Osteoblast (primary cell): ENCODE measurements at regions not wholly inside any gene's neighbourhood (a gene's known extent, or its start where the extent isn't known, plus 50 kb on each side); places are given as distances from the start of the nearest gene placed in this dataset.

Experiments
- DNase-seq: peaks from one replicate; pipeline ENCODE4 v3.0.0; 2011; ENCODE audit warnings: low spot score, mixed read lengths; ENCODE audit not compliant: insufficient read length; ENCODE audit errors: missing footprints
- H2AFZ ChIP-seq: 2 replicates; pipeline ENCODE4 v1.6.0; 2011; ENCODE audit warnings: mild to moderate bottlenecking, low read length
- H3K27ac ChIP-seq: 2 replicates; pipeline ENCODE4 v1.5.1; 2011; ENCODE audit warnings: mild to moderate bottlenecking, low read depth, low read length, moderate library complexity
- H3K27me3 ChIP-seq: 2 replicates; pipeline ENCODE4 v1.6.0; 2012; ENCODE audit warnings: mild to moderate bottlenecking, control low read depth, inconsistent platforms, low read length, moderate library complexity; ENCODE audit not compliant: insufficient read depth
- H3K36me3 ChIP-seq: 2 replicates; pipeline ENCODE4 v1.5.1; 2011; ENCODE audit warnings: mild to moderate bottlenecking, low read length, control low read depth, moderate library complexity; ENCODE audit not compliant: insufficient read depth
- H3K4me1 ChIP-seq: 2 replicates; pipeline ENCODE4 v1.5.1; 2011; ENCODE audit warnings: mild to moderate bottlenecking, low read length, control low read depth, moderate library complexity; ENCODE audit not compliant: insufficient read depth
- H3K4me2 ChIP-seq: 2 replicates; pipeline ENCODE4 v1.6.0; 2011; ENCODE audit warnings: mild to moderate bottlenecking, low read length; ENCODE audit not compliant: insufficient read depth
- H3K4me3 ChIP-seq: fragments of 200-600 bp; sonication (generic); 3 replicates; pipeline ENCODE4 v1.5.1; 2012; ENCODE audit warnings: mild to moderate bottlenecking, low read length, inconsistent platforms; ENCODE audit not compliant: insufficient read depth
- H3K79me2 ChIP-seq: 2 replicates; pipeline ENCODE4 v1.6.0; 2012; ENCODE audit warnings: mild to moderate bottlenecking, low read length, control low read depth, inconsistent platforms; ENCODE audit not compliant: insufficient read depth
- H3K9me3 ChIP-seq: 2 replicates; pipeline ENCODE4 v1.5.1; 2011; ENCODE audit warnings: low read depth, low read length, control low read depth
- H4K20me1 ChIP-seq: 2 replicates; pipeline ENCODE4 v1.6.0; 2012; ENCODE audit warnings: mild to moderate bottlenecking, low read length, control low read depth; ENCODE audit not compliant: insufficient read depth
- CTCF ChIP-seq: IDR thresholded peaks from 2 replicates; pipeline ENCODE4 v1.5.1; 2011; ENCODE audit warnings: mild to moderate bottlenecking, low read depth, low read length, moderate library complexity; ENCODE audit errors: extremely low read depth

GRCh38 chr13:112154301-112155060 is 87.5 kb downstream of the SOX1 start:
- TF ChIP-seq CTCF, result no peak
- no peaks in the 10 kb centered on the region for H3K9me3 ChIP-seq
- no peaks in the 10 kb centered on the region for H4K20me1 ChIP-seq
- H3K36me3 ChIP-seq, result no peaks in the 10 kb centered on the region
- no peak overlapping the region for H3K4me2 ChIP-seq
- no peak overlapping the region for H3K27ac ChIP-seq
- no peaks in the 10 kb centered on the region for H3K79me2 ChIP-seq
- H3K27me3 ChIP-seq, result no peaks in the 10 kb centered on the region
- H3K4me1 ChIP-seq, result no peaks in the 10 kb centered on the region
- DNase-seq, result no peak
- H2AFZ ChIP-seq, result no peak overlapping the region
- no peak overlapping the region for H3K4me3 ChIP-seq

- Histone ChIP-seq H2AFZ (no peak overlapping the region), H3K79me2 (no peaks in the 10 kb centered on the region), H3K9me3 (no peaks in the 10 kb centered on the region), H3K4me3 (no peak overlapping the region), H3K4me2 (no peak overlapping the region), H3K27me3 (no peaks in the 10 kb centered on the region), H3K27ac (no peak overlapping the region), H4K20me1 (no peaks in the 10 kb centered on the region), H3K4me1 (no peaks in the 10 kb centered on the region), H3K36me3 (no peaks in the 10 kb centered on the region)
- DNase-seq, result no peak
- TF ChIP-seq CTCF, result no peak
These were observed 92.0 kb downstream of the SOX1 start for GRCh38 chr13:112158961-112159360.

GRCh38 chr13:112159575-112160547 is 92.9 kb downstream of the SOX1 start:
- Histone ChIP-seq H3K27ac (no peak overlapping the region), H3K27me3 (no peaks in the 10 kb centered on the region), H3K4me3 (no peak overlapping the region), H3K4me2 (no peak overlapping the region), H3K79me2 (no peaks in the 10 kb centered on the region), H2AFZ (no peak overlapping the region), H3K9me3 (no peaks in the 10 kb centered on the region), H4K20me1 (no peaks in the 10 kb centered on the region), H3K4me1 (no peaks in the 10 kb centered on the region), H3K36me3 (no peaks in the 10 kb centered on the region)
- DNase-seq, result no peak
- TF ChIP-seq CTCF, result no peak

- Histone ChIP-seq H3K4me3 (no peak overlapping the region), H3K27me3 (no peaks in the 10 kb centered on the region), H3K9me3 (no peaks in the 10 kb centered on the region), H2AFZ (no peak overlapping the region), H3K27ac (no peak overlapping the region), H3K79me2 (no peaks in the 10 kb centered on the region), H3K4me1 (no peaks in the 10 kb centered on the region), H3K4me2 (no peak overlapping the region), H3K36me3 (no peaks in the 10 kb centered on the region), H4K20me1 (no peaks in the 10 kb centered on the region)
- TF ChIP-seq CTCF, result no peak
- DNase-seq, result no peak
These were observed 93.6 kb downstream of the SOX1 start for GRCh38 chr13:112160558-112160957.
